IgD-negative memory B cell (primary cell): ENCODE measurements at regions not wholly inside any gene's neighbourhood (a gene's known extent, or its start where the extent isn't known, plus 50 kb on each side); places are given as distances from the start of the nearest gene placed in this dataset.
"Not testable (repeated sequence)": the region's sequence is repeated elsewhere in the genome, so short reads cannot be mapped to it uniquely, and the experiment has no call there.

Source experiments
- H3K27ac Mint-ChIP-seq, 3 donors: one replicate each; pipeline ENCODE4 v1.8.0; 2020 to 2022; ENCODE audit warnings: mild to moderate bottlenecking in 3 of 3, mixed read lengths in 3 of 3, moderate library complexity in 1 of 3
- H3K27me3 Mint-ChIP-seq: one replicate; pipeline ENCODE4 v1.8.0; 2021; ENCODE audit warnings: mixed read lengths
- H3K36me3 Mint-ChIP-seq: one replicate; pipeline ENCODE4 v1.8.0; 2020; ENCODE audit warnings: mild to moderate bottlenecking, mixed read lengths
- H3K4me1 Mint-ChIP-seq, 3 donors: one replicate each; pipeline ENCODE4 v1.8.0; 2020 to 2022; ENCODE audit warnings: mixed read lengths in 3 of 3, mild to moderate bottlenecking in 1 of 3
- H3K4me3 Mint-ChIP-seq, 4 donors: one replicate each; pipeline ENCODE4 v1.8.0; 2020 to 2022; ENCODE audit warnings: mild to moderate bottlenecking in 4 of 4, mixed read lengths in 4 of 4, moderate library complexity in 3 of 4
- H3K9me3 Mint-ChIP-seq, 3 donors: one replicate each; pipeline ENCODE4 v1.8.0; 2020 to 2021; ENCODE audit warnings: mixed read lengths in 3 of 3, mild to moderate bottlenecking in 1 of 3

DNA sequence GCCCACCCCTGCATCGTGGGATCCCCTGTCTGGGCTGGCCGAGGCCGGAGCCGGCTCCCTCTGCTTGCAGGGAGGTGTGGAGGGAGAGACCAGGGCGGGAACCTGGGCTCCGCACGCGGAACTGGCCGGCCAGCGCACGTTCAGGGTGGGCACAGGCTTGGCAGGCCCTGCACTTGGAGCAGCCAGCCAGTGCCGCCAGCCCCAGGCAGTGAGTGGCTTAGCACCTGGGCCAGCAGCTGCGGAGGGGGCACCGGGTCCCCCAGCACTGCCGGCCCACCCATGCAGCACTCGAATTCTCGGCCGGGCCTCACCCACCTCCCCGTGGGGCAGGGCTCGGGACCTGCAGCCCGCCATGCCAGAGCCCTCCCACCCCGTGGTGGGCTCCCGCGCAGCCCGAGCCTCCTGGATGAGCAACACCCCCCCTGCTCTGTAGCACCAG lies 422.6 kb downstream of the AMY1C start:
- Mint-ChIP-seq H3K4me1 (no peaks in the 10 kb centered on the region), H3K4me3 (no peak overlapping the region), H3K9me3 (peaks cover 0 to 11% (median 2%) of the 10 kb centered on the region in 3 donors), H3K27me3 (no peaks in the 10 kb centered on the region), H3K27ac (no peak overlapping the region), H3K36me3 (peaks cover 4% of the 10 kb centered on the region)

DNA sequence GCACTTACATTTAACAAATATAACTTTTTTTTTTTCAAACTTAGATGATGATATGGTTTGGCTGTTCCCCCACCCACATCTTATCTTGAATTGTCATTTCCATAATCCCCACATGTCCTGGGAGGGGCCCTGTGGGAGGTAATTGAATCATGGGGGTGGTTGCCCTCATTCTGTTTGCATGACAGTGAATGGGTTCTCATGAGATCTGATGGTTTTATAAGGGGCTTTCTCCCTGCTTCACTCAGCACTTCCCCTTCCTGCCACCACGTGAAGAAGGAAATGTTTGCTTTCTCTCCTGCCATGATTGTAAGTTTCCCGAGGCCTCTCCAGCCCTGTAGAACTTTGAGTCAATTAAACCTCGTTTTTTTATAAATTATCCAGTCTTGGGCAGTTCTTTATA lies 432.6 kb downstream of the AMY1C start:
- no peaks in the 10 kb centered on the region for H3K27me3 Mint-ChIP-seq
- H3K4me1 Mint-ChIP-seq = no peaks in the 10 kb centered on the region
- H3K27ac Mint-ChIP-seq = no peak overlapping the region
- no peaks in the 10 kb centered on the region for H3K36me3 Mint-ChIP-seq
- no peak overlapping the region for H3K4me3 Mint-ChIP-seq
- H3K9me3 Mint-ChIP-seq = peaks cover 0 to 1% (median 0%) of the 10 kb centered on the region in 3 donors

DNA sequence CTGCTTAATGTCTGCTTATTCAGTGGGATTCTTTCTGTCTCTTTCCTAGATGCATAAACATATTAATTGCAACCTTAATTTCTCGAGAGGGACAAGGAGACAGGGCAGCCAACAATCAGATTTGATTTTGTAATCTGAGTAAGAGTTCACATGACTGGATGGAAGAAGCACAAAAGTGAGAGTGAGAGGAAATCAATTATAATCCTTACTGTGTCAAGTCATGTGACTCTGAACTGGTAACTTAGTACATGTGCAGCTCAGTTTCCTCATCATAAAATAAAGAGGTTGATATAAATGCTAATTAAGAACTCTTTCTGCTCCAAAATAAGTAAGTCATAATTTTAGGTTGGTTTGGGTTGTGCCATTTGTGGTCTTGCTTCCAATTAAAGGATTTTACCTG lies 439.5 kb downstream of the AMY1C start:
- Mint-ChIP-seq H3K4me1 (no peaks in the 10 kb centered on the region), H3K27ac (no peak overlapping the region), H3K36me3 (no peaks in the 10 kb centered on the region), H3K4me3 (no peak overlapping the region), H3K27me3 (no peaks in the 10 kb centered on the region), H3K9me3 (peaks cover 0 to 6% (median 0%) of the 10 kb centered on the region in 3 donors)

DNA sequence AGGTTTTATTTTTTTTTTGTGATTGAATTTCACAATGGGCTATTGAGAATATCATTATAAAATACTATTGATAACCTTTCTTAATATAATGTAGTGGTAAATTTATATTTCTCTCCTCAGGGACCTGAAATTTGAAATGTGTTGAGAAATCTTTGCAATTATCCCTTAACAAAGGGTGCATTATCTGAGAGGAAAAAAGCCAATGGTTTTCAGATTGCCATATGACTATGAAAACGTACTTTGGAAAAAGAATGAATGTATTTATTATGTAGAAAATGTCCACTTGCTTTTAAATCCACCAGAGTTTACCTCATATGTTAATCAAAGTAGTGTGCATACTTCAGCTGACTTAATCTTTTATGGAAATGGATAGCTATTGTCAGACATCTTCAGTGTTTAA lies 441.1 kb downstream of the AMY1C start:
- H3K27ac Mint-ChIP-seq = no peak overlapping the region
- H3K36me3 Mint-ChIP-seq = no peaks in the 10 kb centered on the region
- no peaks in the 10 kb centered on the region for H3K27me3 Mint-ChIP-seq

DNA sequence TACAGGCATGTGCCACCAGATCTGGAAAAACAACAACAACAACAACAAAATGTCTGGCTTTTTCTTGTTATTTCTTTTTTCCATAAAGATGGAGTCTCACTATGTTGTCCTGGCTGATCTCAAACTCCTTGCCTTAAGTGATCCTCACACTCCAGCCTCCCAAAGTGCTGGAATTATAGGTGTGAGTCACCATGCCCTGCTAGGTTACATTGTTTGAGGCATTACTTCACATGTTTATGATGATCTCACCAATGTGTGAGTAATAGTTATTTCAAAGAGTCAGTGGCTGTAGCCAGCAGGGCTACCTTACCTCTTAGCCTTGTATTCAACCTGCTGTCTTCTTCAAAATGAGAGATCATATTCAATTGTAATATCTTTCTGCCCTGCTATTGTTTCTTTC lies 445.7 kb downstream of the AMY1C start:
- H3K27me3 Mint-ChIP-seq = no peaks in the 10 kb centered on the region
- no peak overlapping the region for H3K4me3 Mint-ChIP-seq
- H3K36me3 Mint-ChIP-seq = no peaks in the 10 kb centered on the region
- peaks cover 0 to 6% (median 1%) of the 10 kb centered on the region in 3 donors for H3K9me3 Mint-ChIP-seq
- H3K4me1 Mint-ChIP-seq = no peaks in the 10 kb centered on the region
- no peak overlapping the region for H3K27ac Mint-ChIP-seq

More for the DNA sequence above, 441.1 kb downstream of the AMY1C start:
- peaks cover 0 to 6% (median 0%) of the 10 kb centered on the region in 3 donors for H3K9me3 Mint-ChIP-seq
- H3K4me1 Mint-ChIP-seq = no peaks in the 10 kb centered on the region
- no peak overlapping the region for H3K4me3 Mint-ChIP-seq

DNA sequence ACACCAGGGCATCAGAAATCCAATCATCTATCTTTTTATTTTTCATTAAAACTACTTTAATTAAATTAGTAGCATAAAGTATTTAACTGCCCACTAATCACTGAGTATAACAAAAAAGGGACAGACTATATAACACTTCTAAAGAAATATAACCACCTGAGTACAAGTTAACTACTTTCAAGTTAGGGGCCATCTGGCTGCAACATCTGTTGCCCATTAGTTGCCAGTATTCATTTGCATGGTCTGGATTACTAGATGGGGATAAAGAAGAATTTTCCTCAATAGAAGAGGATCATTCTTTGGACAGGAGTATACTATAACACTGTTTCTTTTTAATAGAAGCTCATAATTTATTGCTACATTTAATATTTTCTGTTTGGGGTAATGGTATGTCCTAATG lies 446.4 kb downstream of the AMY1C start:
- H3K9me3 Mint-ChIP-seq = peaks cover 0 to 6% (median 1%) of the 10 kb centered on the region in 3 donors
- H3K27me3 Mint-ChIP-seq = no peaks in the 10 kb centered on the region
- H3K36me3 Mint-ChIP-seq = no peaks in the 10 kb centered on the region
- H3K27ac Mint-ChIP-seq = no peak overlapping the region
- H3K4me3 Mint-ChIP-seq = no peak overlapping the region
- no peaks in the 10 kb centered on the region for H3K4me1 Mint-ChIP-seq

DNA sequence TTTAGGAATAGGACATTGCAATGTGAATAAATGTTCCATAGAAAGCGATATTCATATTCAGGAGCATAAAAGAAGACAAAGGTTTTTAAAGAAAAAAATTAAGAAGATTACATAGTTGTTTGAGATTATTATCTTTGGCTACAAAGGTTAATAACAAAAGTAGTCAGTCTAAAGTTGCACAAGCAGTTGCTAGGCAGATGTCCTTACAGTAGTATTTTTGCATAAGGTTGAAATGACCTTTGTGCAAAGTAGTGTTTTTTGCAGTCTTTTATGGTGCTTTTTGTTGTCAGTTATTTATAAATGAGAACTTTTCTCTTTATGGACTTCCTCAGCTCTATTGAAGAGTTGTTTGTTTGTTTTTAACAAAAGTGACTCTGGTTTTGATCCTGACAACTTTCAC lies 447.8 kb downstream of the AMY1C start:
- Mint-ChIP-seq H3K9me3 (peaks cover 0 to 4% (median 0%) of the 10 kb centered on the region in 3 donors), H3K36me3 (no peaks in the 10 kb centered on the region), H3K4me1 (no peaks in the 10 kb centered on the region), H3K4me3 (no peak overlapping the region), H3K27ac (no peak overlapping the region), H3K27me3 (no peaks in the 10 kb centered on the region)

DNA sequence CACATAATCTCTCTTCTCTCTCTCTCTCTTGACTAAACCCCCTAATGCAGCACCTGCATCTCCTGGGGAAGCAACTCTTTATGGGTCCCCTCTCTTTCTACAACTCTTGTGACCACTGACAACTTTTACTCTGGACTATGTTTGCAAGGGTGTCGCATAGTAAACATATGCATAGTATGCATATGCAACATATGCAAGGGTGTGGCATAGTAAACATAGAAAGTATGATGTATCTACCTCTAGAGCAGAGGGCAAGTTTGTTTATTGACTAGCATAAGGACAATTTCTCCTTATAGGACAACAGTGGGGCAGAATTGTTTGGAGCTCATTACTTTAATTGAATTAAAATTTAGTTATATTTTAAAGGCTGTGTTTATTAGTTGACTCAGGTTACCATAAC lies 462.5 kb downstream of the AMY1C start:
- peaks cover 2 to 4% (median 3%) of the 10 kb centered on the region in 3 donors for H3K9me3 Mint-ChIP-seq
- H3K4me3 Mint-ChIP-seq = no peak overlapping the region
- H3K36me3 Mint-ChIP-seq = no peaks in the 10 kb centered on the region
- no peaks in the 10 kb centered on the region for H3K4me1 Mint-ChIP-seq
- no peaks in the 10 kb centered on the region for H3K27me3 Mint-ChIP-seq
- H3K27ac Mint-ChIP-seq = no peak overlapping the region

DNA sequence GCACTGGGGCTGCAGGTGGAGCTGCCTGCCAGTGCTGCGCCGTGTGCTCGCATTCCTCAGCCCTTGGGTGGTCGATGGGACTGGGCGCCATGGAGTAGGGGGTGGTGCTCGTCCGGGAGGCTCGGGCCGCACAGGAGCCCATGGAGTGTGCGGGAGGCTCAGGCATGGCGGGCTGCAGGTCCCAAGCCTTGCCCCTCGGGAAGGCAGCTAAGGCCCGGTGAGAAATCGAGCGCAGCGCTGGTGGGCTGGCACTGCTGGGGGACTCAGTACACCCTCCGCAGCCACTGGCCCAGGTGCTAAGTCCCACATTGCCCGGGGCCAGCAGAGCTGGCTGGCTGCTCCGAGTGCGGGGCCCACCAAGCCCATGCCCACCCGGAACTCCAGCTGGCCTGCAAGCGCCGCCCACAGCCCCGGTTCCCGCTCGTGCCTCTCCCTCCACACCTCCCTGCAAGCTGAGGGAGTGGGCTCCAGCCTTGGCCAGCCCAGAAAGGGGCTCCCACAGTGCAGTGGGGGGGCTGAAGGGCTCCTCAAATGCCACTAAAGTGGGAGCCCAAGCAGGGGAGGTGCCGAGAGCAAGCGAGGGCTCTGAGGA lies 467.8 kb downstream of the AMY1C start:
- not testable (repeated sequence) for H3K36me3 Mint-ChIP-seq, H3K4me1 Mint-ChIP-seq, H3K4me3 Mint-ChIP-seq, H3K27ac Mint-ChIP-seq, H3K27me3 Mint-ChIP-seq
- peaks cover 0 to 13% (median 4%) of the 10 kb centered on the region in 3 donors for H3K9me3 Mint-ChIP-seq

DNA sequence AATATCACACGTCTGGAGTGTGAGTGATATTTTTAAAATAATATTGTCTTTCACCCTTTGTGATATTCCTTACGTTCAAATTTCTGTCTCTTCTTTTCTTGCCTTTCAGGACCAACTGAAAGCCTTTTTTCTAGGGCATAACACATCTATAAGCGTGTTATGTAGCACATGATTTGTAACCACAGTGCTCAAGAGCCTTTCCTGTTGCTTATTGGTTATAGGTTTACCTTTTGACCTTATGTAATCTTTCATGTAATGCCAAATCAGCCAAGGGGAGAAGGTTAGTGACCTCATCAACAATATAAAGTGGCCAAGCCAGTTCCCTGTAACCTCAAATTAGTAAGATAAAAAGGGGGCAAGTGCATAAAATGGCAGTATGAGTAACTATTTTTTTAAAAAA lies 480.2 kb downstream of the AMY1C start:
- H3K36me3 Mint-ChIP-seq = no peaks in the 10 kb centered on the region
- H3K27me3 Mint-ChIP-seq = no peaks in the 10 kb centered on the region
- H3K9me3 Mint-ChIP-seq = no peaks in the 10 kb centered on the region
- no peak overlapping the region for H3K27ac Mint-ChIP-seq
- H3K4me3 Mint-ChIP-seq = no peak overlapping the region
- no peaks in the 10 kb centered on the region for H3K4me1 Mint-ChIP-seq

DNA sequence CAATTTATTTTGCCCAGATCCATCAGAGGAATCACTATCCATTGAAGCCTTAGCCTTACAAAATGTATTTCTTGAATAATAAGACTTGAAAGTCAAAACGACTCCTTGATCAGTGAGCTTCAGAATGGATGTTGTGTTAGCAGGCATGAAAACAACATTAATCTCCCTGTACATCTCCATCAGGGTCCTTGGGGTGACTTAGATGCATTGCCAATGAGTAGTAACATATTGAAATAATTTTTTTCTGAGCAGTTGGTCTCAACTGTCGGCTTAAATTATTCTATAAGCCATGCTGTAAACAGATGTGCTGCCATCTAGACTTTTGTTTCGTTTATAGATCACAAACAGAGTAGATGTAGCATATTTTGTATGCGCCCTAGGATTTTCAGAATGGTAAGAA lies 482.0 kb downstream of the AMY1C start:
- no peak overlapping the region for H3K27ac Mint-ChIP-seq
- no peaks in the 10 kb centered on the region for H3K36me3 Mint-ChIP-seq
- H3K4me3 Mint-ChIP-seq = no peak overlapping the region
- H3K4me1 Mint-ChIP-seq = peaks cover 0 to 1% (median 0%) of the 10 kb centered on the region in 3 donors
- H3K9me3 Mint-ChIP-seq = no peaks in the 10 kb centered on the region
- H3K27me3 Mint-ChIP-seq = no peaks in the 10 kb centered on the region

DNA sequence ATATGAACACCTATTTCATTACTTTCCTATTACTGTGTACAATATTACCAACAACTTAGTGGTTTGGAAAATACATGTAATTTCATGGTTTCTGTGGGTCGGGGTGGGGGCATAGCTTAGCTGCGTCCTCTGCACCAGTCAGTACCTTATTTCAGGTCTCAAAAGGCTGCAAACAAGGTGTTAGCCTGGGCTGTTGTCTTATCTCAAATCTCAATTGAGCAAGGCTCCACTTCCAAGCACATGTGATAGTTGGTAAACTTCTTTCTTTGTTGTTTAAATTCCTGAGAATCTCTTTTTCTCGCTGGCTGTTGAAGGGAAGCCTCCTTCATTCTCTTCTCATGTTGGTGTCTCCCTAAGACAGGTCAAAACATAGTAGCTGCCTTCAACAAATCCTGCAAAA lies 485.4 kb downstream of the AMY1C start:
- peaks cover 0 to 1% (median 0%) of the 10 kb centered on the region in 3 donors for H3K4me1 Mint-ChIP-seq
- H3K36me3 Mint-ChIP-seq = no peaks in the 10 kb centered on the region
- no peaks in the 10 kb centered on the region for H3K27me3 Mint-ChIP-seq
- no peaks in the 10 kb centered on the region for H3K9me3 Mint-ChIP-seq
- H3K4me3 Mint-ChIP-seq = no peak overlapping the region
- no peak overlapping the region for H3K27ac Mint-ChIP-seq

DNA sequence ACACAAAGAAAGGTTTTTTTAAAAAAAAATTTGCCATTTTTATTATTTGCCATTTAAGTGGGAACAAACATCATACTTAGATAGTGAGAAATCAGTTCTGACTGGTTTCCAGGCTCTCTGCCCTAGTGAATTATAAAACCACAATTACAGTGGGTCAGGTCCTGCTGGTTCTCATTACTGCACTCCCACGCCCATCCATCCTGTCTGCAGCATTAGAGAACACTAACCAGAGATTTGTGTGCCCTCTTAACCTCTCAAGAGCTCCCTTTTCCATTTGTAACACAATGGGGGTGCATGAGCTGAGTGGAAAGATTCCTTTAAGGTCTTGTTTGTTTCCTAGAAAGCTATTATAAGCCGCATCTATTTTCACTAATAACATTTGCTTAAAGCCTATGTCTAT lies 489.3 kb downstream of the AMY1C start:
- Mint-ChIP-seq H3K4me3 (no peak overlapping the region), H3K9me3 (peaks cover 0 to 2% (median 0%) of the 10 kb centered on the region in 3 donors), H3K27me3 (no peaks in the 10 kb centered on the region), H3K36me3 (no peaks in the 10 kb centered on the region), H3K27ac (no peak overlapping the region), H3K4me1 (peaks cover 0 to 1% (median 0%) of the 10 kb centered on the region in 3 donors)

DNA sequence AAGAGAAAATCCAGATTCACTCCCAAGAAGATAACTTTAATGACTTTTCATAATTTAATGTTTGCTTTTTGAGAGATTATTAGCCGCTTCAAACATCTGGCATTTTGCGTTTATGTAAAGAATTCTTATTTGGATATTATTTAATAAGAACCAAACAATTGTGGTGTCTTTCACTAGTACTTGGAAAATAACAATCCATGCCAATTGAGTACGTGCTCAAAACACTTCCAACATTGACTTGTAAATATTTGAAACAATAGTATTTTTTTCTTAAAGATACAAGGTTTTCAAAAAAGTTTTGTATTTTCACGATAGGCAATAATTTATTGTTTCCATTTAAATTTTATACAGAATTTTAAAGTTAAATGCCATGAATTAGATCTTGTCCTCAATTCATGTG lies 498.7 kb downstream of the AMY1C start:
- Mint-ChIP-seq H3K4me1 (no peaks in the 10 kb centered on the region), H3K27me3 (no peaks in the 10 kb centered on the region), H3K9me3 (no peaks in the 10 kb centered on the region), H3K36me3 (no peaks in the 10 kb centered on the region), H3K4me3 (no peak overlapping the region), H3K27ac (no peak overlapping the region)

DNA sequence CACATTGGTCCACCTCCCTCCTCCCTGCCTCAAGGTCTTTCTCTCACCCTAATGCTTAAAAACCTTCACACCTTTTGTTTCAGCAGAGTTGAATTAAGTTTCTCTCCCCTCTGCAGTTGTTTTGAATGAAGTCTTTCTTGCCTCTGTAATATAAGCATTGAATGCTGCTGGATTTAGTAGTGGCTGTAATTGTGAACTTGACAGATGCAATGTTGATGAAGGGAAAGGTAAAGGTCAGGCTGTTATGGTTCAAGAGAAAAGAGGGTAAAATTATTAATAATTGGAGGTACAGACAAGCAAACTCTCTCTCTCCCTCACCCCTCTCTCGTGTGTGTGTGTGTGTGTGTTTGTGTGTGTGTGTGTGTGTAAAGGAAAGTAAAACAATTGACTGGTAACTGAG lies 509.8 kb downstream of the AMY1C start:
- no peaks in the 10 kb centered on the region for H3K27me3 Mint-ChIP-seq
- no peak overlapping the region for H3K4me3 Mint-ChIP-seq
- peaks cover 0 to 4% (median 0%) of the 10 kb centered on the region in 3 donors for H3K4me1 Mint-ChIP-seq
- H3K36me3 Mint-ChIP-seq = no peaks in the 10 kb centered on the region
- no peak overlapping the region for H3K27ac Mint-ChIP-seq
- peaks cover 0 to 4% (median 2%) of the 10 kb centered on the region in 3 donors for H3K9me3 Mint-ChIP-seq

DNA sequence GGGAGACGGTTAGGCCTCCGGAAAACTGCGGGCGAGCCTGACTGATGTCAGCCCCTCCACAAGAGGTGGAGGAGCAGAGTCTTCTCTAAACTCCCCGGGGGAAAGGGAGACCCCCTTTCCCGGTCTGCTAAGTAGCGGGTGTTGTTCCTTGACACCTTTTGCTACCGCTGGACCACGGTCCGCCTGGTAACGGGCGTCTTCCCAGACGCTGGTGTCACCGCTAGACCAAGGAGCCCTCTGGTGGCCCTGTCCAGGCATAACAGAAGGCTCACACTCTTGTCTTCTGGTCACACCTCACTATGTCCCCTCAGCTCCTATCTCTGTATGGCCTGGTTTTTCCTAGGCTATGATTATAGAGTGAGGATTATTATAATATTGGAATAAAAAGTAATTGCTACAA lies 513.4 kb downstream of the AMY1C start:
- not testable (repeated sequence) for H3K4me1 Mint-ChIP-seq, H3K9me3 Mint-ChIP-seq, H3K36me3 Mint-ChIP-seq, H3K27ac Mint-ChIP-seq, H3K27me3 Mint-ChIP-seq, H3K4me3 Mint-ChIP-seq
